Uterus (tissue), 3 donors: ENCODE measurements at regions not wholly inside any gene's neighbourhood (a gene's known extent, or its start where the extent isn't known, plus 50 kb on each side); places are given as distances from the start of the nearest gene placed in this dataset.

Source experiments
- DNase-seq, 2 donors: peaks; one replicate each; pipeline ENCODE4 v3.0.0-alpha.2; 2019 to 2020
- H3K27ac ChIP-seq, 2 donors: fragments of 200-600 bp; sonication (generic); 1 replicate in 1 of 2; 2 replicates in 1 of 2; pipeline ENCODE4 v1.5.1; 2016 to 2018
- H3K27me3 ChIP-seq, 2 donors: fragments of 200-600 bp; sonication (generic); one replicate each; pipeline ENCODE4 v1.5.1; 2018 to 2019; ENCODE audit warnings: control low read depth in 1 of 2
- H3K36me3 ChIP-seq, 2 donors: fragments of 200-600 bp; sonication (generic); one replicate each; pipeline ENCODE4 v1.5.1; 2019; ENCODE audit warnings: control low read depth in 1 of 2
- H3K4me1 ChIP-seq, 2 donors: fragments of 200-600 bp; sonication (generic); one replicate each; pipeline ENCODE4 v1.5.1; 2018 to 2019; ENCODE audit warnings: control low read depth in 1 of 2
- H3K4me3 ChIP-seq, 2 donors: fragments of 200-600 bp; sonication (generic); 1 replicate in 1 of 2; 2 replicates in 1 of 2; pipeline ENCODE4 v1.5.1; 2018 to 2019; ENCODE audit warnings: mild to moderate bottlenecking in 1 of 2
- H3K9me3 ChIP-seq, 2 donors: fragments of 200-600 bp; sonication (generic); one replicate each; pipeline ENCODE4 v1.5.1; 2019; ENCODE audit warnings: control low read depth in 1 of 2
- POLR2A ChIP-seq, 2 donors: fragments of 450-650 bp; IDR thresholded peaks; one replicate each; pipeline ENCODE4 v1.6.1; 2016; ENCODE audit warnings: antibody characterized with exemption in 2 of 2, mild to moderate bottlenecking in 1 of 2, moderate library complexity in 1 of 2
- intact Hi-C: fragments of 100-400 bp; cut with DNase I; formaldehyde crosslinking; loops from one replicate; pipeline ENCODE4 v1.15.1; 2023; ENCODE audit warnings: low total_unique reads
- TF ChIP-seq, protein P1 (sequence below), 4 experiments: fragments of 200-600 bp in 2 of 4; fragments of 450-650 bp in 2 of 4; sonication (generic) in 2 of 4; IDR thresholded peaks; one replicate each; pipeline ENCODE4 v1.5.1; 2016 to 2019; ENCODE audit warnings: antibody characterized with exemption in 4 of 4, mild to moderate bottlenecking in 2 of 4, moderate library complexity in 1 of 4
- donor health status: DM: yes; HTN: yes; CAD: no.

DNA sequence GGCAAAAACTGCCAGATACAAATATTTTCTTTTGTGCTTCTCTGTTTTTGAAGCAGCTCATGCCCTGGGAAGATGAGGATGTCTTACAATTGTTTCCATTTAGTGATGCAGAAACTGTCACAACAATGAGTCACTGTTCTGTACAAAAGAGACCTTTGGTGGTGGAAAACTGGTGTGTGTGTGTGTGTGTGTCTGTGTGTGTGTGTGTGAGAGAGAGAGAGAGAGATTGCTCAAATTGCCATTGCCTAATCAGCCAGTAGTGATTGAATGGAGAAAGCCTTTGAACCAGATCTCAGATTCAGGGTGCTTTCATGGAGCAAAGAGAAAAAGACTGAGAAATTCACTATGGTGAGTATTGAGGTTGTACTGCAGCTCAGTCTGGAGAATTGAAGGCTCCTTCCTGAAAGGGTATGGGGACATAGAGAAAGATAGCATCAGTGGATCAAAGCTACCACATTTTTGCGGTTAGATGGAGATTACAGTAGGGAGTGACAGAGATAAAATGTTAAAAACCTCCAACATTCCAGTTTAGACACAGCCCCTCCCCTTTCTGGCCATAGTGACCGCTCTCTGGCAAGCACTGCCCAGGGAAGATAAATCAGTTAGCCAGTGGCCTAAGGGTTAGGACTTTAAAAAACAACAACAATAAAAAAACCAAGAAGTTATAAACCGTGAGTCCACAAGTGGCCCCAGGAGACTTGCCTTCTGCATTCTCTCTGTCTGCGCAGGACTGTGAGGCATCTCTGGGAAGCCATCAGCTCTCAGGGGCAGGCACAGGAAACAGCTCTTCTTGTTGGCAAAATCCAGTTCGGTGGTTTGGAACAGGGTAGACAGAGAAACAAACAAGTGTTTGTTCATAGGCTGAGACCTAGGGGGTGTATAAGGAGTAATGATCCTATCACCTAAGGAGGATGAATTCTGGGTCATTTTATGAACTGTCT is 406.5 kb downstream of the DUSP10 start:
- Histone ChIP-seq H3K27ac (peak overlapping the region; percentile 75 to 83), H3K36me3 (no peaks in the 10 kb centered on the region), H3K4me3 (no peak overlapping the region), H3K9me3 (peaks cover 0 to 4% of the 10 kb centered on the region in 2 donors), H3K27me3 (no peaks in the 10 kb centered on the region), H3K4me1 (peaks cover 0 to 13% of the 10 kb centered on the region in 2 donors)
- intact Hi-C loops, result no loop called here
- no peak for TF ChIP-seq POLR2A (IDR thresholded peaks at IDR 0.05)
- TF ChIP-seq, protein P1, sequence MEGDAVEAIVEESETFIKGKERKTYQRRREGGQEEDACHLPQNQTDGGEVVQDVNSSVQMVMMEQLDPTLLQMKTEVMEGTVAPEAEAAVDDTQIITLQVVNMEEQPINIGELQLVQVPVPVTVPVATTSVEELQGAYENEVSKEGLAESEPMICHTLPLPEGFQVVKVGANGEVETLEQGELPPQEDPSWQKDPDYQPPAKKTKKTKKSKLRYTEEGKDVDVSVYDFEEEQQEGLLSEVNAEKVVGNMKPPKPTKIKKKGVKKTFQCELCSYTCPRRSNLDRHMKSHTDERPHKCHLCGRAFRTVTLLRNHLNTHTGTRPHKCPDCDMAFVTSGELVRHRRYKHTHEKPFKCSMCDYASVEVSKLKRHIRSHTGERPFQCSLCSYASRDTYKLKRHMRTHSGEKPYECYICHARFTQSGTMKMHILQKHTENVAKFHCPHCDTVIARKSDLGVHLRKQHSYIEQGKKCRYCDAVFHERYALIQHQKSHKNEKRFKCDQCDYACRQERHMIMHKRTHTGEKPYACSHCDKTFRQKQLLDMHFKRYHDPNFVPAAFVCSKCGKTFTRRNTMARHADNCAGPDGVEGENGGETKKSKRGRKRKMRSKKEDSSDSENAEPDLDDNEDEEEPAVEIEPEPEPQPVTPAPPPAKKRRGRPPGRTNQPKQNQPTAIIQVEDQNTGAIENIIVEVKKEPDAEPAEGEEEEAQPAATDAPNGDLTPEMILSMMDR (IDR thresholded peaks at IDR 0.05), result no peak
- DNase-seq, result peak; percentile 55 to 59

DNA sequence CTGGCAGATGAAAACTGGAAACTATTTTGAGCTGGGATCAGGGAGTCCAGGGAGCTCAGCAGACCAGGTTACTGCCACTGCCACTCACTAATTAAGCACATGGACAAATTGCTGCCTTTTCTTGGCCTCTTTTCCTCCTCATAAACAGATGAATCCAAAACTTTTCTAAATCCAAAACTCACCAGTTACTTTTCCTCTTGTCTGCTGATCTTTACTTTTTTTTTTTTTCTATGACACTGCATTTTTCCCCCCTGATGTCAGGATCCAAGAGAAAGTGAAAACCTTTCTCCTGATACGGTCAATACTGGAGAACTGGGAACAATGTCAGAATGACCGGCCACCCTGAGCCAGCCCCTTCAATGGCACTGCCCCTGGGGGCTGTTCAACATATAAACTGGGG is 405.8 kb downstream of the DUSP10 start:
- intact Hi-C loops, result no loop called here
- Histone ChIP-seq H3K36me3 (no peaks in the 10 kb centered on the region), H3K9me3 (no peaks in the 10 kb centered on the region), H3K4me1 (peaks cover 0 to 13% of the 10 kb centered on the region in 2 donors), H3K27ac (peak overlapping the region; percentile 75 to 83), H3K27me3 (no peaks in the 10 kb centered on the region), H3K4me3 (no peak overlapping the region)
- TF ChIP-seq, protein P1 (IDR thresholded peaks at IDR 0.05), result no peak
- TF ChIP-seq POLR2A (IDR thresholded peaks at IDR 0.05), result no peak
- no peak for DNase-seq

DNA sequence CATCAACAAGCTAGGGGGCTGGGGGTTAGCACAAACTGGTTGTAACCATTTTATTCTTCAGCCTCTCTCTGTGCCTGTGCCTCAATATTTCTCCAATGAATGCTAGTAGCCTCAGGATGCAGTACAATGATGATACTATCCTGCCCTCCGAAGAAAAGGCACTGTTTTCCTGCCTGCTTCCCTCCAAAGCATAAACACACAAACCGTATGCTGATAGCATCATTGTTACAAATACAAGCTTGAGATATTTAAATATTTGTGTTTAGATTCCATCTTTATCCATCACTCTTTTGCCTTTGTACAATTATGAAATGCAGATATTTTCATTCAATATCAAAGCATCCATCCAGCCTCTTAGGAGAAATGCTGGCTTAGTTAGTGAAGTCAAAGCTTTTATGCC is 404.8 kb downstream of the DUSP10 start:
- TF ChIP-seq POLR2A (IDR thresholded peaks at IDR 0.05), result no peak
- TF ChIP-seq, protein P1 (IDR thresholded peaks at IDR 0.05), result no peak
- peak overlapping the region; percentile 75 to 83 for H3K27ac ChIP-seq
- intact Hi-C loops, result no loop called here

DNA sequence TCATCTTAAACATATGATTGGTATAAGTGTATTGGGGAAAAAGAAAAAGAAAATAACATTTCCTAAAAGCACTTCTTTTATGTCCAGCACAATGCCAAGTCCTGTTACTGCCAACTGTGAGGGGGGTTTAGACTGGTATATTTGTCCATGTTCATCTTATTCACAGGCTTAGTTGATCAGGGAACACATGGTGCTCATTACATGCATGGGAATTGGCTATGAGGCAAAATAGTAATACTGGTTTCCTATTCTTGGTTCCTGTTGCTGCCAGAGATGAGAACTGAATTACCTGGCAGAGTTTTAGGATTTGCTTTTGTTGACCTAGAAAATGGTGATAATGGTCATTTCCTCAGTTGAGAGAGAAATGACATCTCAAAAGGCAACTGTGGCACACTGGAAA is 398.8 kb downstream of the DUSP10 start:
- H3K27me3 ChIP-seq, result no peaks in the 10 kb centered on the region
- no peaks in the 10 kb centered on the region for H3K4me1 ChIP-seq
- no peak for TF ChIP-seq POLR2A (IDR thresholded peaks at IDR 0.05)
- TF ChIP-seq, protein P1 (IDR thresholded peaks at IDR 0.05), result no peak
- intact Hi-C loops, result no loop called here
- no peak overlapping the region for H3K4me3 ChIP-seq
- DNase-seq, result no peak
- H3K27ac ChIP-seq, result no peak overlapping the region
- no peaks in the 10 kb centered on the region for H3K9me3 ChIP-seq
- no peaks in the 10 kb centered on the region for H3K36me3 ChIP-seq

More for the DNA sequence above, 404.8 kb downstream of the DUSP10 start:
- Histone ChIP-seq H3K9me3 (no peaks in the 10 kb centered on the region), H3K36me3 (no peaks in the 10 kb centered on the region), H3K4me1 (peaks cover 0 to 13% of the 10 kb centered on the region in 2 donors), H3K27me3 (no peaks in the 10 kb centered on the region), H3K4me3 (no peak overlapping the region)
- no peak for DNase-seq

DNA sequence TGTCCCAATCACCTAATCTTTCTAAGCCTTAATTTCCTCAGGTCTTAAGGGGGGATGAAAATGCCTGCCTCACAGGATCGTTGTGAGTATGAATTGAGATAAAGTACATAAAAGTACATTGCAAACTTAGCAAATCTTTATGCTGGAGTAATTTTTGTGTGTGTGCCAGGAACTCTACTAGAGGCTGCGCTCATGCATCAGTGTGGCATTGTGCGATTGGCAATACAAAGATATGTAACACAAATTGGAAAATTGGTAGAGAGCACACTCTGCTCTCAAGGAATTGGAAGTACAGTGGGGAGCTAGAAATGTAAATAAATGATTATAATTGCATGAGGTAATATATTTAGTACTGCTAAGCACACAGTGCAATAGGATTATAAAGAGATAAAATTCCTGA is 398.3 kb downstream of the DUSP10 start:
- Histone ChIP-seq H3K4me1 (no peaks in the 10 kb centered on the region), H3K27me3 (no peaks in the 10 kb centered on the region), H3K27ac (no peak overlapping the region), H3K36me3 (no peaks in the 10 kb centered on the region), H3K9me3 (no peaks in the 10 kb centered on the region), H3K4me3 (no peak overlapping the region)
- TF ChIP-seq POLR2A (IDR thresholded peaks at IDR 0.05), result no peak
- TF ChIP-seq, protein P1 (IDR thresholded peaks at IDR 0.05), result no peak
- intact Hi-C loops, result no loop called here
- DNase-seq, result no peak
